ENCODE measurements at regions not wholly inside any gene's neighbourhood (a gene's known extent, or its start where the extent isn't known, plus 50 kb on each side); places are given as distances from the start of the nearest gene placed in this dataset.

GRCh38 chrX:68923147-68923546 is 94.3 kb downstream of the EFNB1 start (continued):
- TF ChIP-seq FOSL2 (IDR thresholded peaks at IDR 0.05; ENCODE audit: borderline replicate concordance, low read depth): no peak

GRCh38 chrX:68922013-68922412 is 93.2 kb downstream of the EFNB1 start:
- Histone ChIP-seq H3K4me3 (ENCODE audit: low read depth in 2 of 2, low read length in 1 of 2) (no peak overlapping the region), H3F3A (replicated peaks; ENCODE audit: insufficient read depth) (no peaks in the 10 kb centered on the region), H2AFZ (ENCODE audit: low read depth) (no peak overlapping the region), H3K4me1 (ENCODE audit: control insufficient read depth in 1 of 2, insufficient read depth in 2 of 2, low read depth in 1 of 2, low read length in 1 of 2) (peaks cover 0 to 7% of the 10 kb centered on the region in 2 experiments; a peak in 1 of 4 replicates), H3K9me2 (no peaks in the 10 kb centered on the region), H3K4me2 (no peak overlapping the region), H4K20me1 (ENCODE audit: insufficient read depth) (no peaks in the 10 kb centered on the region), H3K79me2 (ENCODE audit: insufficient read depth) (no peaks in the 10 kb centered on the region), H3K9ac (no peak overlapping the region), H3K27ac (ENCODE audit: low read depth in 2 of 2, low read length in 1 of 2) (no peak overlapping the region), H3K36me3 (replicated peaks in 1 of 2; ENCODE audit: control insufficient read depth in 1 of 2, insufficient read depth in 2 of 2, low read length in 1 of 2) (no peaks in the 10 kb centered on the region), H3K27me3 (ENCODE audit: insufficient read depth) (peaks cover 18% of the 10 kb centered on the region; the same call in 1 of the 2 replicates), H3K9me3 (no peaks in the 10 kb centered on the region)
- CTCF ChIA-PET: interaction anchor here (0.6 to 9.6 kb wide), 3 partner anchors 16 to 92 kb away, joined by 3 to 52 read pairs (median 9); partner anchors contain the start of gene EFNB1
- no peak for DNase-seq
- 50% methylated on average over 4 of the region's 6 CpGs for WGBS (ENCODE audit: low lambda C conversion rate)
- TF ChIP-seq SMC3 (IDR thresholded peaks at IDR 0.05; ENCODE audit: low read depth, low read length) (no peak), RCOR1 (IDR thresholded peaks at IDR 0.05; ENCODE audit: low read length) (no peak), USF1 (IDR thresholded peaks at IDR 0.05; ENCODE audit: borderline replicate concordance, low read depth) (no peak), GABPA (IDR thresholded peaks at IDR 0.05; ENCODE audit: low read depth) (no peak), MEF2A (IDR thresholded peaks at IDR 0.05; ENCODE audit: borderline replicate concordance, low read depth) (no peak), POLR2AphosphoS5 (IDR thresholded peaks at IDR 0.05; ENCODE audit: low read depth, low read length) (no peak), CTCF (IDR thresholded peaks at IDR 0.05) (no peak), NRF1 (IDR thresholded peaks at IDR 0.05; ENCODE audit: low read depth, low read length) (no peak), ELF1 (IDR thresholded peaks at IDR 0.05) (no peak), SIN3A (IDR thresholded peaks at IDR 0.05; ENCODE audit: borderline replicate concordance, low read depth, low read length) (no peak), ZBTB33 (IDR thresholded peaks at IDR 0.05; ENCODE audit: borderline replicate concordance, low read depth) (no peak), TEAD4 (IDR thresholded peaks at IDR 0.05; ENCODE audit: borderline replicate concordance, insufficient read depth) (no peak)
- POLR2A ChIA-PET: no interaction called here

All from SK-N-SH (cell line).